Mesothelial cell of epicardium (in vitro differentiated cells): ENCODE measurements at regions not wholly inside any gene's neighbourhood (a gene's known extent, or its start where the extent isn't known, plus 50 kb on each side); places are given as distances from the start of the nearest gene placed in this dataset.

Experiments
- DNase-seq, 2 experiments: peaks; one replicate each; pipeline ENCODE4 v3.0.0; 2021; ENCODE audit warnings: low spot score in 2 of 2; ENCODE audit not compliant: unreplicated experiment in 2 of 2
- H3K27ac Mint-ChIP-seq: 2 replicates; pipeline ENCODE4 v1.8.0; 2021; ENCODE audit warnings: mixed read lengths
- H3K27me3 Mint-ChIP-seq: 2 replicates; pipeline ENCODE4 v1.8.0; 2021; ENCODE audit warnings: low read depth, mixed read lengths
- H3K36me3 Mint-ChIP-seq: 2 replicates; pipeline ENCODE4 v1.8.0; 2021; ENCODE audit warnings: mixed read lengths
- H3K4me1 Mint-ChIP-seq: 2 replicates; pipeline ENCODE4 v1.8.0; 2021; ENCODE audit warnings: mixed read lengths
- H3K4me3 Mint-ChIP-seq: 2 replicates; pipeline ENCODE4 v1.8.0; 2021; ENCODE audit warnings: mild to moderate bottlenecking, moderate library complexity, mixed read lengths
- H3K9me3 Mint-ChIP-seq: 2 replicates; pipeline ENCODE4 v1.8.0; 2021; ENCODE audit warnings: mixed read lengths
- CTCF ChIP-seq: fragments of 200-600 bp; sonication (generic); IDR thresholded peaks from one replicate; pipeline ENCODE4 v1.5.0; 2021; ENCODE audit warnings: antibody characterized with exemption; ENCODE audit not compliant: unreplicated experiment

GRCh38 chr13:57003682-57004081 is 137.0 kb upstream of the PRR20A start:
- no peaks in the 10 kb centered on the region for H3K36me3 Mint-ChIP-seq
- H3K27ac Mint-ChIP-seq: no peak overlapping the region
- TF ChIP-seq CTCF: no peak
- no peaks in the 10 kb centered on the region for H3K4me1 Mint-ChIP-seq
- no peak for DNase-seq
- H3K9me3 Mint-ChIP-seq: no peaks in the 10 kb centered on the region
- H3K4me3 Mint-ChIP-seq: no peak overlapping the region
- H3K27me3 Mint-ChIP-seq: no peaks in the 10 kb centered on the region

- Mint-ChIP-seq H3K4me3 (no peak overlapping the region), H3K27me3 (peaks cover 1% of the 10 kb centered on the region), H3K27ac (no peak overlapping the region), H3K4me1 (no peaks in the 10 kb centered on the region), H3K36me3 (no peaks in the 10 kb centered on the region), H3K9me3 (peaks cover 4% of the 10 kb centered on the region)
- no peak for TF ChIP-seq CTCF
- no peak for DNase-seq
Observed at GRCh38 chr13:57017357-57017756, 123.4 kb upstream of the PRR20A start.

GRCh38 chr13:57018915-57019314 is 121.8 kb upstream of the PRR20A start:
- TF ChIP-seq CTCF: no peak
- DNase-seq: no peak
- H3K4me3 Mint-ChIP-seq: no peak overlapping the region
- H3K36me3 Mint-ChIP-seq: no peaks in the 10 kb centered on the region
- H3K27ac Mint-ChIP-seq: no peak overlapping the region
- no peaks in the 10 kb centered on the region for H3K4me1 Mint-ChIP-seq
- H3K9me3 Mint-ChIP-seq: peaks cover 12% of the 10 kb centered on the region
- peaks cover 1% of the 10 kb centered on the region for H3K27me3 Mint-ChIP-seq

- TF ChIP-seq CTCF: no peak
Observed at GRCh38 chr13:57030671-57031070, 110.0 kb upstream of the PRR20A start.

GRCh38 chr13:57036290-57036689 is 104.4 kb upstream of the PRR20A start:
- Mint-ChIP-seq H3K9me3 (peaks cover 7% of the 10 kb centered on the region), H3K27me3 (no peaks in the 10 kb centered on the region), H3K27ac (no peak overlapping the region), H3K4me1 (no peaks in the 10 kb centered on the region), H3K4me3 (no peak overlapping the region), H3K36me3 (no peaks in the 10 kb centered on the region)
- no peak for DNase-seq
- no peak for TF ChIP-seq CTCF

More at GRCh38 chr13:57030671-57031070, 110.0 kb upstream of the PRR20A start:
- no peaks in the 10 kb centered on the region for H3K27me3 Mint-ChIP-seq
- no peaks in the 10 kb centered on the region for H3K36me3 Mint-ChIP-seq
- H3K9me3 Mint-ChIP-seq: peaks cover 33% of the 10 kb centered on the region
- no peak for DNase-seq
- H3K27ac Mint-ChIP-seq: no peak overlapping the region
- no peaks in the 10 kb centered on the region for H3K4me1 Mint-ChIP-seq
- H3K4me3 Mint-ChIP-seq: no peak overlapping the region

GRCh38 chr13:57044910-57045309 is 95.8 kb upstream of the PRR20A start:
- Mint-ChIP-seq H3K27me3 (no peaks in the 10 kb centered on the region), H3K36me3 (no peaks in the 10 kb centered on the region)

More at GRCh38 chr13:57044910-57045309, 95.8 kb upstream of the PRR20A start:
- no peak for DNase-seq
- Mint-ChIP-seq H3K27ac (no peak overlapping the region), H3K4me3 (no peak overlapping the region), H3K4me1 (peaks cover 2% of the 10 kb centered on the region), H3K9me3 (peaks cover 23% of the 10 kb centered on the region)
- no peak for TF ChIP-seq CTCF
